Panc1 (cell line): ENCODE measurements at regions not wholly inside any gene's neighbourhood (a gene's known extent, or its start where the extent isn't known, plus 50 kb on each side); places are given as distances from the start of the nearest gene placed in this dataset.

Experiments used
- ATAC-seq: fragments of 200-7000 bp; cut with Tn5 transposase; 2 replicates; pipeline ENCODE4 v1.9.1; 2020; ENCODE audit warnings: mild to moderate bottlenecking, moderate library complexity
- BruUV-seq: library from RNA; stranded (reverse); fragments of 400-500 nt; replicated peaks from 2 replicates; lab custom pipeline; 2021; lab: Mats Ljungman, UMichigan
- CTCF ChIA-PET: fragments of 300-600 bp; sonication (Branson Sonifier 250); formaldehyde crosslinking; loops from one replicate; lab custom pipeline; 2022; ENCODE audit warnings: antibody characterized with exemption; lab: Charles Lee
- POLR2A ChIA-PET: fragments of 300-600 bp; sonication (Branson Sonifier 250); formaldehyde crosslinking; loops from one replicate; lab custom pipeline; 2022; ENCODE audit warnings: antibody characterized with exemption; lab: Charles Lee
- DNase-seq: peaks from one replicate; pipeline ENCODE4 v3.0.0-alpha.2; 2010; ENCODE audit warnings: low read depth, low spot score
- H3K27ac ChIP-seq: 2 replicates; pipeline ENCODE4 v1.5.1; 2011; ENCODE audit warnings: mild to moderate bottlenecking, low read length, inconsistent platforms
- H3K27me3 ChIP-seq: fragments of 200-500 bp; sonication (Bioruptor generic); 2 replicates; pipeline ENCODE4 v1.6.0; 2014; ENCODE audit warnings: low read length, inconsistent platforms; ENCODE audit not compliant: control insufficient read depth, insufficient read depth
- H3K36me3 ChIP-seq: fragments of 200-500 bp; sonication (Bioruptor generic); 2 replicates; pipeline ENCODE4 v1.5.1; 2014; ENCODE audit warnings: inconsistent platforms, mild to moderate bottlenecking, low read length, moderate library complexity; ENCODE audit not compliant: control insufficient read depth, insufficient read depth
- H3K4me1 ChIP-seq: 2 replicates; pipeline ENCODE4 v1.5.1; 2011; ENCODE audit warnings: inconsistent platforms, mild to moderate bottlenecking, low read length, moderate library complexity; ENCODE audit not compliant: control insufficient read depth, insufficient read depth
- H3K4me3 ChIP-seq, 2 experiments: 2 replicates each; pipeline ENCODE4 v1.5.1; 2011 to 2012; ENCODE audit warnings: low read depth in 2 of 2, low read length in 2 of 2, mild to moderate bottlenecking in 2 of 2, inconsistent platforms in 1 of 2, moderate library complexity in 1 of 2
- H3K9me3 ChIP-seq: fragments of 200-500 bp; sonication (Bioruptor generic); 2 replicates; pipeline ENCODE4 v1.5.1; 2014; ENCODE audit warnings: low read depth, mild to moderate bottlenecking, inconsistent platforms, low read length, moderate library complexity; ENCODE audit not compliant: control insufficient read depth, insufficient read depth
- POLR2AphosphoS5 ChIP-seq: IDR thresholded peaks from 2 replicates; pipeline ENCODE4 v1.6.1; 2012; ENCODE audit warnings: mild to moderate bottlenecking, low read depth, low read length, moderate library complexity
- SIN3A ChIP-seq: IDR thresholded peaks from 2 replicates; pipeline ENCODE4 v1.6.1; 2012; ENCODE audit warnings: low read depth, mild to moderate bottlenecking, low read length, moderate library complexity, borderline replicate concordance; ENCODE audit not compliant: insufficient read depth
- TCF7L2 ChIP-seq: IDR thresholded peaks from 2 replicates; pipeline ENCODE4 v1.6.1; 2011; ENCODE audit warnings: mild to moderate bottlenecking, low read depth, low read length, inconsistent platforms
- in situ Hi-C: cut with HindIII; loops from 2 replicates; pipeline ENCODE4 v1.10.0; 2016; ENCODE audit warnings: low sequenced_read_pairs, low pct_unique_long_range_greater_than_20kb
- intact Hi-C: fragments of 100-400 bp; cut with micrococcal nuclease; formaldehyde crosslinking; loops from one replicate; pipeline ENCODE4 v1.10.0; 2022; ENCODE audit not compliant: unreplicated experiment
- TF ChIP-seq, protein P1 (sequence below), 2 experiments: IDR thresholded peaks; 2 replicates each; pipeline ENCODE4 v1.6.1; 2011 to 2012; ENCODE audit warnings: low read depth in 2 of 2, control low read depth in 1 of 2, low read length in 1 of 2, mild to moderate bottlenecking in 1 of 2, moderate library complexity in 1 of 2; ENCODE audit not compliant: insufficient read depth in 1 of 2
- TF ChIP-seq, protein P2 (sequence below): fragments of 450-650 bp; IDR thresholded peaks from 2 replicates; pipeline ENCODE4 v1.5.1; 2017; ENCODE audit warnings: mild to moderate bottlenecking

DNA sequence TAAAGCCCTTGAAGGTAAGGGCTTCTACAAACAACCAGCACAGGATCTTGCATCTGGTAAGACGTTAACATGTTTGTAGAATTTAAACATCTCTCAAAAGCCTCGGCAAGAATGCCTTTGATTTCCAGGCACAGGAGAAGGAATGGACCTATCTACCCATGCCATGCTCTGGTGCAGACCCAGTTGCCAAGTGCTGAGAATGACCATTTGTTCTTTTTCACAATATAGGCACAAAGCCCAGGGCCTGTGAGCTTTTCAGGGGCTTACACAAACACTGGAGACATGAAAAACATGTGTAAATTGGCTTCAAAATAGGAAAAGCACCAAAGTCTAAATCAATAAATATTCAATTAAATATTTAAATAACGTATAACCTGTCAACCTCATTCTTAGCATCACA, 266.9 kb upstream of the TTC14 start:
- BruUV-seq, result no TSS peak
- ChIA-PET CTCF (no interaction called here), POLR2A (no interaction called here)
- Histone ChIP-seq H3K27ac (no peak overlapping the region), H3K9me3 (no peaks in the 10 kb centered on the region; the same call in 1 of the 2 replicates), H3K36me3 (no peaks in the 10 kb centered on the region), H3K4me1 (no peaks in the 10 kb centered on the region), H3K4me3 (no peak overlapping the region), H3K27me3 (no peaks in the 10 kb centered on the region)
- in situ Hi-C loops (no loop called here), intact Hi-C loops (no loop called here)
- DNase-seq (no peak), ATAC-seq (no peak)
- TF ChIP-seq, protein P1, sequence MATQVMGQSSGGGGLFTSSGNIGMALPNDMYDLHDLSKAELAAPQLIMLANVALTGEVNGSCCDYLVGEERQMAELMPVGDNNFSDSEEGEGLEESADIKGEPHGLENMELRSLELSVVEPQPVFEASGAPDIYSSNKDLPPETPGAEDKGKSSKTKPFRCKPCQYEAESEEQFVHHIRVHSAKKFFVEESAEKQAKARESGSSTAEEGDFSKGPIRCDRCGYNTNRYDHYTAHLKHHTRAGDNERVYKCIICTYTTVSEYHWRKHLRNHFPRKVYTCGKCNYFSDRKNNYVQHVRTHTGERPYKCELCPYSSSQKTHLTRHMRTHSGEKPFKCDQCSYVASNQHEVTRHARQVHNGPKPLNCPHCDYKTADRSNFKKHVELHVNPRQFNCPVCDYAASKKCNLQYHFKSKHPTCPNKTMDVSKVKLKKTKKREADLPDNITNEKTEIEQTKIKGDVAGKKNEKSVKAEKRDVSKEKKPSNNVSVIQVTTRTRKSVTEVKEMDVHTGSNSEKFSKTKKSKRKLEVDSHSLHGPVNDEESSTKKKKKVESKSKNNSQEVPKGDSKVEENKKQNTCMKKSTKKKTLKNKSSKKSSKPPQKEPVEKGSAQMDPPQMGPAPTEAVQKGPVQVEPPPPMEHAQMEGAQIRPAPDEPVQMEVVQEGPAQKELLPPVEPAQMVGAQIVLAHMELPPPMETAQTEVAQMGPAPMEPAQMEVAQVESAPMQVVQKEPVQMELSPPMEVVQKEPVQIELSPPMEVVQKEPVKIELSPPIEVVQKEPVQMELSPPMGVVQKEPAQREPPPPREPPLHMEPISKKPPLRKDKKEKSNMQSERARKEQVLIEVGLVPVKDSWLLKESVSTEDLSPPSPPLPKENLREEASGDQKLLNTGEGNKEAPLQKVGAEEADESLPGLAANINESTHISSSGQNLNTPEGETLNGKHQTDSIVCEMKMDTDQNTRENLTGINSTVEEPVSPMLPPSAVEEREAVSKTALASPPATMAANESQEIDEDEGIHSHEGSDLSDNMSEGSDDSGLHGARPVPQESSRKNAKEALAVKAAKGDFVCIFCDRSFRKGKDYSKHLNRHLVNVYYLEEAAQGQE (IDR thresholded peaks at IDR 0.05; ENCODE audit: insufficient read depth in 1 of 2, low read depth in 2 of 2, low read length in 1 of 2), result no peak
- TF ChIP-seq SIN3A (no peak), TCF7L2 (no peak), POLR2AphosphoS5 (no peak)
- TF ChIP-seq, protein P2, sequence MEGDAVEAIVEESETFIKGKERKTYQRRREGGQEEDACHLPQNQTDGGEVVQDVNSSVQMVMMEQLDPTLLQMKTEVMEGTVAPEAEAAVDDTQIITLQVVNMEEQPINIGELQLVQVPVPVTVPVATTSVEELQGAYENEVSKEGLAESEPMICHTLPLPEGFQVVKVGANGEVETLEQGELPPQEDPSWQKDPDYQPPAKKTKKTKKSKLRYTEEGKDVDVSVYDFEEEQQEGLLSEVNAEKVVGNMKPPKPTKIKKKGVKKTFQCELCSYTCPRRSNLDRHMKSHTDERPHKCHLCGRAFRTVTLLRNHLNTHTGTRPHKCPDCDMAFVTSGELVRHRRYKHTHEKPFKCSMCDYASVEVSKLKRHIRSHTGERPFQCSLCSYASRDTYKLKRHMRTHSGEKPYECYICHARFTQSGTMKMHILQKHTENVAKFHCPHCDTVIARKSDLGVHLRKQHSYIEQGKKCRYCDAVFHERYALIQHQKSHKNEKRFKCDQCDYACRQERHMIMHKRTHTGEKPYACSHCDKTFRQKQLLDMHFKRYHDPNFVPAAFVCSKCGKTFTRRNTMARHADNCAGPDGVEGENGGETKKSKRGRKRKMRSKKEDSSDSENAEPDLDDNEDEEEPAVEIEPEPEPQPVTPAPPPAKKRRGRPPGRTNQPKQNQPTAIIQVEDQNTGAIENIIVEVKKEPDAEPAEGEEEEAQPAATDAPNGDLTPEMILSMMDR, result no peak

DNA sequence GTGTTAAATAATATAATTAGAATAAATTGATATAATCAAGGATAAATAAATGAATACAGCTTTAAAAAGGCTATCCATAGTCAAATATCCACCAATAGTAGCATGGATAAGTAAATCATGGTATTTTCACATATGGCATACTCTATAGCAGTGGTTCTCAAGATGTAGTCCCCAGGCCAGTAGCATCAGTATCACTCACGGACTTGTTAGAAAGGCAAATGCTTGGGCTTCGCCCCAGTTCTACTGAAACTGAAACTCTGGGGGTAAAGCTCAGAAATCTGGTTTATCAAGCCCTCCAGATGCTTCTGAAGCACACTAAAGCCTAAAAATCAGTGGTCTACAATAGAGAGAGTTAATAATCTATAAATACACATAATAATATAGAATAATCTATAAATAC, 261.6 kb upstream of the TTC14 start:
- ChIA-PET CTCF (no interaction called here), POLR2A (no interaction called here)
- intact Hi-C loops (no loop called here), in situ Hi-C loops (no loop called here)
- H3K36me3 ChIP-seq, result no peaks in the 10 kb centered on the region
- H3K27me3 ChIP-seq, result no peaks in the 10 kb centered on the region
- TF ChIP-seq TCF7L2 (no peak), SIN3A (no peak), POLR2AphosphoS5 (no peak)
- TF ChIP-seq, protein P1 (IDR thresholded peaks at IDR 0.05; ENCODE audit: insufficient read depth in 1 of 2, low read depth in 2 of 2, low read length in 1 of 2), result no peak
- TF ChIP-seq, protein P2, result no peak
- BruUV-seq, result no TSS peak
- H3K9me3 ChIP-seq, result no peaks in the 10 kb centered on the region
- H3K4me1 ChIP-seq, result no peaks in the 10 kb centered on the region
- no peak for DNase-seq
- no peak overlapping the region for H3K4me3 ChIP-seq
- no peak for ATAC-seq
- H3K27ac ChIP-seq, result no peak overlapping the region
